ENCODE measurements at regions not wholly inside any gene's neighbourhood (a gene's known extent, or its start where the extent isn't known, plus 50 kb on each side); places are given as distances from the start of the nearest gene placed in this dataset.

DNA sequence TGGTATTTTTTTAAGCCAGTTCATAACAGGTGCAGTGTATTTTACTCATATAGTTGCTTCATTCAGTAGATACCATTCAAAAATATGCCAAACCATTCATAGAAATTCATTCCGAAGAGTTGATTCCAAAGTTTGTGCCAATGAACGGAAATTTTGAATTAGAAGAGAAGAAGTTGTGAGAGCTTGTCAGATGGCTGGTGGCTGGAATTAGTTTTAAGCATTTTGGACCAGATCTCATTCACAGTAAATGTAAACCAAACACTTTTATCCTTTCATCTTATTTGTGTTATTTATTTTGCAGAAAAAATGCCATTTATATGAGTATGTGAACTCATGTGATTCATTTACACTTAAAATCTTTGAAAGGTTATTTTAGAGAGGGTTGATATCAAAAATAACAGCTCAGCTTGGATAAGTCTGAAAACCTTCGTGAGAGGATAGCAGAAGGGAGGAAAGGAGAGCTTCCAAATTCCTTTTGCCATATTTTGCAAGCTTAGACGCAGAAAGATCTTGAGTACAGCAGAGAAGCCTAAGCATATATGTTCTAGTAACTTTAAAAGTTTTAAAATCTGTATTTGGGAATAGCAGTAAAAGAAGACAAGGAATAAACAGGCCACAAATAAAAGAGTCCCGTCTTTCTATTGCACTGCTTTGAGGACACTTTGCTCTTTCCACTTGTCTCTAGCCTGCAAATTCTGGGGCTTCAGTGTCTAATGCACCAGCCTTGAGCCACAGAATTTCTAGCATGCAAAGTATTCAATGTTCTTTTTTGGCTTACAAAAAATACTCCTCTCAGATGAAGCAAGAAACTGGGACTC lies 253.6 kb upstream of the FLRT2 start:
- Histone ChIP-seq H2AFZ (ENCODE audit: low read length) (no peak overlapping the region), H3K9me2 (ENCODE audit: insufficient read depth, low read length) (0 out of 2 replicates have a peak, but pooled peaks cover 4% of the 10 kb centered on the region), H3K27ac (ENCODE audit: low read depth, low read length, poor library complexity, severe bottlenecking) (no peak overlapping the region), H3K9me3 (ENCODE audit: low read length) (no peaks in the 10 kb centered on the region), H3K4me2 (ENCODE audit: low read length) (no peak overlapping the region), H3K4me1 (ENCODE audit: insufficient read depth, low read length, poor library complexity, severe bottlenecking) (no peaks in the 10 kb centered on the region), H3K36me3 (ENCODE audit: insufficient read depth, low read length) (no peaks in the 10 kb centered on the region), H3K79me2 (ENCODE audit: insufficient read depth, low read depth, low read length) (no peaks in the 10 kb centered on the region), H3K4me3 (ENCODE audit: low read depth, low read length, poor library complexity, severe bottlenecking) (no peak overlapping the region), H4K20me1 (ENCODE audit: insufficient read depth, low read length) (no peaks in the 10 kb centered on the region)
- intact Hi-C loops (cut with micrococcal nuclease; ENCODE audit: unreplicated experiment), result no loop called here
- BruUV-seq (replicated peaks), result no TSS peak
- TF ChIP-seq, protein P1, sequence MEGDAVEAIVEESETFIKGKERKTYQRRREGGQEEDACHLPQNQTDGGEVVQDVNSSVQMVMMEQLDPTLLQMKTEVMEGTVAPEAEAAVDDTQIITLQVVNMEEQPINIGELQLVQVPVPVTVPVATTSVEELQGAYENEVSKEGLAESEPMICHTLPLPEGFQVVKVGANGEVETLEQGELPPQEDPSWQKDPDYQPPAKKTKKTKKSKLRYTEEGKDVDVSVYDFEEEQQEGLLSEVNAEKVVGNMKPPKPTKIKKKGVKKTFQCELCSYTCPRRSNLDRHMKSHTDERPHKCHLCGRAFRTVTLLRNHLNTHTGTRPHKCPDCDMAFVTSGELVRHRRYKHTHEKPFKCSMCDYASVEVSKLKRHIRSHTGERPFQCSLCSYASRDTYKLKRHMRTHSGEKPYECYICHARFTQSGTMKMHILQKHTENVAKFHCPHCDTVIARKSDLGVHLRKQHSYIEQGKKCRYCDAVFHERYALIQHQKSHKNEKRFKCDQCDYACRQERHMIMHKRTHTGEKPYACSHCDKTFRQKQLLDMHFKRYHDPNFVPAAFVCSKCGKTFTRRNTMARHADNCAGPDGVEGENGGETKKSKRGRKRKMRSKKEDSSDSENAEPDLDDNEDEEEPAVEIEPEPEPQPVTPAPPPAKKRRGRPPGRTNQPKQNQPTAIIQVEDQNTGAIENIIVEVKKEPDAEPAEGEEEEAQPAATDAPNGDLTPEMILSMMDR (conservative IDR thresholded peaks at IDR 0.05; ENCODE audit: low read length), result no peak
- no peak for TF ChIP-seq EZH2phosphoT487 (IDR thresholded peaks at IDR 0.05; ENCODE audit: borderline replicate concordance, low read depth, low read length)
- no peak for DNase-seq (ENCODE audit: low spot score)
- ChIA-PET POLR2A (no interaction called here), CTCF (ENCODE audit: unreplicated experiment) (no interaction called here)

DNA sequence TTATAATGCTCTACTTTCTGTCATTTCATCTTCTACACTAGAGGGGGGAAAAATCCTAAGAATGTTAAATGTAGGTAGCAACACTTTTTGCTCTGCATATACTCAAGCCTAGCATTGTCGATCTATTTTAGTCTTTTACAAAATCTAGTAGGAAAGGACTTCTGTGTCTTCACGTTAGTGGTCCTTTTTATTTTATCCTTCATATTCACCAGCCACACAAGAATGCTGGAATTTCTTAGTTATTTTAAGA lies 253.0 kb upstream of the FLRT2 start:
- intact Hi-C loops (cut with micrococcal nuclease; ENCODE audit: unreplicated experiment), result no loop called here
- no peak overlapping the region for H2AFZ ChIP-seq (ENCODE audit: low read length)
- no peak overlapping the region for H3K27ac ChIP-seq (ENCODE audit: low read depth, low read length, poor library complexity, severe bottlenecking)
- H3K4me2 ChIP-seq (ENCODE audit: low read length), result no peak overlapping the region
- no peaks in the 10 kb centered on the region for H3K4me1 ChIP-seq (ENCODE audit: insufficient read depth, low read length, poor library complexity, severe bottlenecking)
- no peak overlapping the region for H3K4me3 ChIP-seq (ENCODE audit: low read depth, low read length, poor library complexity, severe bottlenecking)
- H3K36me3 ChIP-seq (ENCODE audit: insufficient read depth, low read length), result no peaks in the 10 kb centered on the region
- TF ChIP-seq, protein P1 (conservative IDR thresholded peaks at IDR 0.05; ENCODE audit: low read length), result no peak
- TF ChIP-seq EZH2phosphoT487 (IDR thresholded peaks at IDR 0.05; ENCODE audit: borderline replicate concordance, low read depth, low read length), result no peak
- H3K9me2 ChIP-seq (ENCODE audit: insufficient read depth, low read length), result 0 out of 2 replicates have a peak, but pooled peaks cover 4% of the 10 kb centered on the region
- H3K9me3 ChIP-seq (ENCODE audit: low read length), result no peaks in the 10 kb centered on the region
- ChIA-PET POLR2A (no interaction called here), CTCF (ENCODE audit: unreplicated experiment) (no interaction called here)
- BruUV-seq (replicated peaks), result no TSS peak
- DNase-seq (ENCODE audit: low spot score), result no peak
- no peaks in the 10 kb centered on the region for H3K79me2 ChIP-seq (ENCODE audit: insufficient read depth, low read depth, low read length)
- H4K20me1 ChIP-seq (ENCODE audit: insufficient read depth, low read length), result no peaks in the 10 kb centered on the region

DNA sequence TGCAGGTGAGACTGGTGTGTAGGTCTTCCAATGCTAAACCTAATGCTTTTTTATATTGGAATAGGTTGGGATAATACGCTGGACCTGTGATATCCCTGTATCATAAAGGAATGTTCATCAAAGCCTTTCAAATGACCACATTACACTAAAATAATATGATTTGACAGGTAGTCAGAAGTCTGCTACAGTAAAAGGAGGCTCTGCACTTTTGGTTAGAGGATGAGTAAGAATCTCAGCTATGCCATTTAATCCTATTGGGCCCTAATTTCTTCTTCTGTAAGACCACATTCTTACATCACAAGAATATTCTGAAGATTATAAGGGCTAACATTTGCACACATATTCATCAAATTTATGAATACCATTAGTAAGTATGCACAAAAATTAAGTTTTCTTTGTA lies 250.5 kb upstream of the FLRT2 start:
- no peaks in the 10 kb centered on the region for H3K36me3 ChIP-seq (ENCODE audit: insufficient read depth, low read length)
- intact Hi-C loops (cut with micrococcal nuclease; ENCODE audit: unreplicated experiment), result no loop called here
- 0 out of 2 replicates have a peak, but pooled peaks cover 4% of the 10 kb centered on the region for H3K9me2 ChIP-seq (ENCODE audit: insufficient read depth, low read length)
- no peak overlapping the region for H3K27ac ChIP-seq (ENCODE audit: low read depth, low read length, poor library complexity, severe bottlenecking)
- no peak overlapping the region for H3K4me2 ChIP-seq (ENCODE audit: low read length)
- no peak for TF ChIP-seq EZH2phosphoT487 (IDR thresholded peaks at IDR 0.05; ENCODE audit: borderline replicate concordance, low read depth, low read length)
- no peak overlapping the region for H2AFZ ChIP-seq (ENCODE audit: low read length)
- H3K79me2 ChIP-seq (ENCODE audit: insufficient read depth, low read depth, low read length), result no peaks in the 10 kb centered on the region
- DNase-seq (ENCODE audit: low spot score), result no peak
- H3K4me1 ChIP-seq (ENCODE audit: insufficient read depth, low read length, poor library complexity, severe bottlenecking), result no peaks in the 10 kb centered on the region
- CTCF ChIA-PET (ENCODE audit: unreplicated experiment), result no interaction called here
- no TSS peak for BruUV-seq (replicated peaks)
- H3K9me3 ChIP-seq (ENCODE audit: low read length), result no peaks in the 10 kb centered on the region
- no peak overlapping the region for H3K4me3 ChIP-seq (ENCODE audit: low read depth, low read length, poor library complexity, severe bottlenecking)
- no peaks in the 10 kb centered on the region for H4K20me1 ChIP-seq (ENCODE audit: insufficient read depth, low read length)
- POLR2A ChIA-PET, result no interaction called here

Measured in OCI-LY7 (cell line).